ENCODE measurements at regions not wholly inside any gene's neighbourhood (a gene's known extent, or its start where the extent isn't known, plus 50 kb on each side); places are given as distances from the start of the nearest gene placed in this dataset.

DNA sequence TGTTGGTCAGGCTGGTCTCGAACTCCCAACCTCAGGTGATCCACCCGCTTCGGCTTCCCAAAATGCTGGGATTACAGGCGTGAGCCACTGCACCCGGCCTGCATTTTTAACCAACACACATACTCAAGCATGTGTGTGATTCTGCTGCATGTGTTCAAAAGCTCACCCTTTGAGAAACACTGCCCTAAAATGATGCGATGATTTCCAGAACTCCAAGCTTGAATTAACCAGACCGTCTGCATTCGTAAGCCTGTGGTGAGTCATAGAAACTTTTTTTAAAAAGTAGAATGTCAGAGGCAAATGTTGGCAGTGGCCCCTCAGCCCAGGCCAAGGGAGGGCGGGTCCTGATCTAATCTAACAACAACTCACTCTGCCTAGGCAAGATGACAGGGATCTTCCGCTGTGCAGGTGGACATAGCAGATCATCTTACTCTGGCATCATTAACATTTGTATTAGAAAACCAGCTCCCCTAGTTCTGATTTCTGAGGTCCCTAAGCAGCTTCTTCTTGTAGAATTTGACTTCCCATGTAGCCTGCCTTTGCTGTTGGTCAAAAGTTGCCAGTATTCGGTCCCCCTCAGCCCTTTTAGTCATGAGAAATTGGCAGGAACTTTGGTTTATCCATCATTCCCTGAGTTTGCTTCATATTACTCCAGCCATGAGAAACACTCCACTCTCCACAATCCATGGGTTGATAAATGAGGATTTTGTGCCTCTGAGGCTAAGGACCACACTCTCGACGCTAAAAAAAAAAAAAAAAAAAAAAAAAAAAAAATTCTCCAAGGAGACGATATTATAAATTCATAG is 190.4 kb downstream of the SKIDA1 start:
- no peaks in the 10 kb centered on the region for H3K36me3 ChIP-seq (ENCODE audit: control insufficient read depth, insufficient read depth, low read length)
- peaks cover 13% of the 10 kb centered on the region for H3K4me1 ChIP-seq (ENCODE audit: control insufficient read depth, extremely low read depth, insufficient read depth, low read length)
- peak overlapping the region; percentile 49 for H3K4me2 ChIP-seq (ENCODE audit: extremely low read depth, insufficient read depth, low read length)
- no peak overlapping the region for H3K4me3 ChIP-seq (replicated peaks in 1 of 4; ENCODE audit: control extremely low read depth in 1 of 4, insufficient read depth in 1 of 4, low read depth in 3 of 4, low read length in 4 of 4)
- TF ChIP-seq EZH2 (IDR thresholded peaks at IDR 0.05; ENCODE audit: low read length, missing control alignments), result no peak
- TF ChIP-seq, protein P1, sequence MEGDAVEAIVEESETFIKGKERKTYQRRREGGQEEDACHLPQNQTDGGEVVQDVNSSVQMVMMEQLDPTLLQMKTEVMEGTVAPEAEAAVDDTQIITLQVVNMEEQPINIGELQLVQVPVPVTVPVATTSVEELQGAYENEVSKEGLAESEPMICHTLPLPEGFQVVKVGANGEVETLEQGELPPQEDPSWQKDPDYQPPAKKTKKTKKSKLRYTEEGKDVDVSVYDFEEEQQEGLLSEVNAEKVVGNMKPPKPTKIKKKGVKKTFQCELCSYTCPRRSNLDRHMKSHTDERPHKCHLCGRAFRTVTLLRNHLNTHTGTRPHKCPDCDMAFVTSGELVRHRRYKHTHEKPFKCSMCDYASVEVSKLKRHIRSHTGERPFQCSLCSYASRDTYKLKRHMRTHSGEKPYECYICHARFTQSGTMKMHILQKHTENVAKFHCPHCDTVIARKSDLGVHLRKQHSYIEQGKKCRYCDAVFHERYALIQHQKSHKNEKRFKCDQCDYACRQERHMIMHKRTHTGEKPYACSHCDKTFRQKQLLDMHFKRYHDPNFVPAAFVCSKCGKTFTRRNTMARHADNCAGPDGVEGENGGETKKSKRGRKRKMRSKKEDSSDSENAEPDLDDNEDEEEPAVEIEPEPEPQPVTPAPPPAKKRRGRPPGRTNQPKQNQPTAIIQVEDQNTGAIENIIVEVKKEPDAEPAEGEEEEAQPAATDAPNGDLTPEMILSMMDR (conservative IDR thresholded peaks at IDR 0.05 in 1 of 2, IDR thresholded peaks at IDR 0.05 in 1 of 2; ENCODE audit: low read depth in 1 of 2, low read length in 2 of 2), result no peak
- no peak overlapping the region for H3K9ac ChIP-seq (ENCODE audit: insufficient read depth, low read length)
- peak; percentile 93 to 95 for DNase-seq (ENCODE audit: low read depth in 2 of 2)
- H3K9me3 ChIP-seq (ENCODE audit: control insufficient read depth, insufficient read depth, low read depth, low read length), result no peaks in the 10 kb centered on the region
- peak overlapping the region; percentile 63 for H3K27ac ChIP-seq (ENCODE audit: insufficient read depth, low read length)
- H4K20me1 ChIP-seq (ENCODE audit: control insufficient read depth, extremely low read depth, insufficient read depth, low read length), result no peaks in the 10 kb centered on the region
- H3K27me3 ChIP-seq (ENCODE audit: control insufficient read depth, insufficient read depth, low read length), result no peaks in the 10 kb centered on the region
- no peak overlapping the region for H2AFZ ChIP-seq (ENCODE audit: low read length)
- H3K79me2 ChIP-seq (ENCODE audit: control insufficient read depth, insufficient read depth, low read length), result no peaks in the 10 kb centered on the region

DNA sequence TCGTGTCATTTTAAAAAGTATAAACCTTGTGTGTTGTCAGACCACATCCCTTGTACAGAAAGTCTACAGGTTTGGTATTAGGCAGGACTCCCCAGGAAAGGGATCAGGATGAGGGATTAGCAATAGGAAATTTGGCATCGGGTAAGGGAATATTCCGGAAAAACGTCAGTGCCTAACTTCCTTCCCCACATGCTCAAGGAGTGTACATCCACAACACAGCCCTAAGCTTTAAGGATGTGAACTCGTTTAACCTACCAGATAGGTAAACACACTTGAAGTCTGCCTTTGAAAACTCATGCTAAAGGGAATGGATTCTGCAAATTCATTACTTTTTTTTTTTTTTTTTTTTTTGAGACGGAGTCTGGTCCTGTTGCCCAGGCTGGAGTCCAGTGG is 194.9 kb downstream of the SKIDA1 start:
- Histone ChIP-seq H3K4me3 (replicated peaks in 1 of 4; ENCODE audit: control extremely low read depth in 1 of 4, insufficient read depth in 1 of 4, low read depth in 3 of 4, low read length in 4 of 4) (no peak overlapping the region), H3K4me1 (ENCODE audit: control insufficient read depth, extremely low read depth, insufficient read depth, low read length) (peaks cover 4% of the 10 kb centered on the region), H3K27me3 (ENCODE audit: control insufficient read depth, insufficient read depth, low read length) (no peaks in the 10 kb centered on the region), H3K27ac (ENCODE audit: insufficient read depth, low read length) (no peak overlapping the region), H2AFZ (ENCODE audit: low read length) (no peak overlapping the region), H3K36me3 (ENCODE audit: control insufficient read depth, insufficient read depth, low read length) (no peaks in the 10 kb centered on the region), H3K79me2 (ENCODE audit: control insufficient read depth, insufficient read depth, low read length) (no peaks in the 10 kb centered on the region), H4K20me1 (ENCODE audit: control insufficient read depth, extremely low read depth, insufficient read depth, low read length) (no peaks in the 10 kb centered on the region), H3K9ac (ENCODE audit: insufficient read depth, low read length) (no peak overlapping the region), H3K4me2 (ENCODE audit: extremely low read depth, insufficient read depth, low read length) (no peak overlapping the region), H3K9me3 (ENCODE audit: control insufficient read depth, insufficient read depth, low read depth, low read length) (no peaks in the 10 kb centered on the region)
- TF ChIP-seq, protein P1 (conservative IDR thresholded peaks at IDR 0.05 in 1 of 2, IDR thresholded peaks at IDR 0.05 in 1 of 2; ENCODE audit: low read depth in 1 of 2, low read length in 2 of 2), result no peak
- no peak for TF ChIP-seq EZH2 (IDR thresholded peaks at IDR 0.05; ENCODE audit: low read length, missing control alignments)
- DNase-seq (ENCODE audit: low read depth in 2 of 2), result no peak

- Histone ChIP-seq H3K9ac (ENCODE audit: insufficient read depth, low read length) (no peak overlapping the region), H3K27ac (ENCODE audit: insufficient read depth, low read length) (peak overlapping the region; percentile 5), H3K4me1 (ENCODE audit: control insufficient read depth, extremely low read depth, insufficient read depth, low read length) (peaks cover 4% of the 10 kb centered on the region), H3K9me3 (ENCODE audit: control insufficient read depth, insufficient read depth, low read depth, low read length) (no peaks in the 10 kb centered on the region), H4K20me1 (ENCODE audit: control insufficient read depth, extremely low read depth, insufficient read depth, low read length) (no peaks in the 10 kb centered on the region), H3K4me3 (replicated peaks in 1 of 4; ENCODE audit: control extremely low read depth in 1 of 4, insufficient read depth in 1 of 4, low read depth in 3 of 4, low read length in 4 of 4) (no peak overlapping the region), H2AFZ (ENCODE audit: low read length) (no peak overlapping the region), H3K27me3 (ENCODE audit: control insufficient read depth, insufficient read depth, low read length) (no peaks in the 10 kb centered on the region), H3K4me2 (ENCODE audit: extremely low read depth, insufficient read depth, low read length) (no peak overlapping the region), H3K36me3 (ENCODE audit: control insufficient read depth, insufficient read depth, low read length) (no peaks in the 10 kb centered on the region), H3K79me2 (ENCODE audit: control insufficient read depth, insufficient read depth, low read length) (no peaks in the 10 kb centered on the region)
- TF ChIP-seq, protein P1 (conservative IDR thresholded peaks at IDR 0.05 in 1 of 2, IDR thresholded peaks at IDR 0.05 in 1 of 2; ENCODE audit: low read depth in 1 of 2, low read length in 2 of 2), result no peak
- no peak for TF ChIP-seq EZH2 (IDR thresholded peaks at IDR 0.05; ENCODE audit: low read length, missing control alignments)
- DNase-seq (ENCODE audit: low read depth in 2 of 2), result peak; percentile 85 to 94
Measured at GRCh38 chr10:21329995-21330627, 195.4 kb downstream of the SKIDA1 start.
